K562 (cell line): ENCODE measurements at regions not wholly inside any gene's neighbourhood (a gene's known extent, or its start where the extent isn't known, plus 50 kb on each side); places are given as distances from the start of the nearest gene placed in this dataset.

Experiments
- CBFA2T2 ChIP-seq: fragments of 450-650 bp; conservative IDR thresholded peaks from 2 replicates; pipeline ENCODE4 v1.6.1; 2017; ENCODE audit warnings: mild to moderate bottlenecking
- CSDE1 ChIP-seq, 2 experiments: fragments of 450-650 bp; IDR thresholded peaks; 2 replicates each; pipeline ENCODE4 v1.6.1; 2016; ENCODE audit warnings: mild to moderate bottlenecking in 1 of 2
- GABPA ChIP-seq: fragments of 200-800 bp; sonication (Bioruptor generic); conservative IDR thresholded peaks from 2 replicates; pipeline ENCODE4 v1.6.1; 2016; ENCODE audit warnings: low read depth, missing genetic modification characterization, missing compliant biosample characterization
- HDAC2 ChIP-seq: fragments of 450-650 bp; IDR thresholded peaks from 2 replicates; pipeline ENCODE4 v1.6.1; 2016; ENCODE audit warnings: mild to moderate bottlenecking
- NUFIP1 ChIP-seq: fragments of 450-650 bp; IDR thresholded peaks from 2 replicates; pipeline ENCODE4 v1.6.1; 2018; ENCODE audit not compliant: partially characterized antibody
- SIN3B ChIP-seq: fragments of 450-650 bp; IDR thresholded peaks from 2 replicates; pipeline ENCODE4 v1.6.1; 2017; ENCODE audit warnings: low read depth, mild to moderate bottlenecking, moderate library complexity
- TAL1 ChIP-seq: fragments of 450-650 bp; IDR thresholded peaks from 2 replicates; pipeline ENCODE4 v1.6.1; 2016; ENCODE audit warnings: mild to moderate bottlenecking
- TEAD1 ChIP-seq, 2 experiments: fragments of 450-650 bp in 1 of 2; sonication (generic) in 1 of 2; formaldehyde crosslinking; IDR thresholded peaks; 2 replicates each; pipeline versions ENCODE4 v1.4.0 to v1.8.0; 2020 to 2022; ENCODE audit warnings: mild to moderate bottlenecking in 2 of 2, missing genetic modification reagents in 1 of 2
- U2AF2 ChIP-seq: fragments of 200-400 bp; formaldehyde crosslinking; optimal IDR thresholded peaks from 2 replicates; pipeline ENCODE3; 2017; ENCODE audit warnings: low read depth, mild to moderate bottlenecking, low read length
- ZBTB1 ChIP-seq: sonication (generic); formaldehyde crosslinking; IDR thresholded peaks from 2 replicates; pipeline ENCODE4 v1.8.1; 2023; ENCODE audit warnings: missing genetic modification reagents, low read depth, mild to moderate bottlenecking, borderline replicate concordance
- ZKSCAN3 ChIP-seq: fragments of 250-450 bp; sonication (Bioruptor Pico); IDR thresholded peaks from 2 replicates; pipeline ENCODE4 v1.4.0; 2020
- ZKSCAN8 ChIP-seq: fragments of 200-800 bp; sonication (Bioruptor generic); IDR thresholded peaks from 2 replicates; pipeline ENCODE4 v1.6.1; 2016; ENCODE audit warnings: missing genetic modification characterization, missing compliant biosample characterization
- ZNF436 ChIP-seq: fragments of 250-450, 450-650 bp; sonication (Bioruptor Pico); formaldehyde crosslinking; IDR thresholded peaks from 2 replicates; pipeline ENCODE4 v1.7.0; 2020; ENCODE audit warnings: mild to moderate bottlenecking
- ZNF444 ChIP-seq: fragments of 250-450 bp; sonication (Bioruptor Pico); IDR thresholded peaks from 2 replicates; pipeline ENCODE4 v1.4.0; 2020; ENCODE audit warnings: mild to moderate bottlenecking, moderate library complexity
- ZNF445 ChIP-seq: fragments of 250-450 bp; sonication (Bioruptor Pico); IDR thresholded peaks from 2 replicates; pipeline ENCODE4 v1.4.0; 2020; ENCODE audit warnings: low read depth, mild to moderate bottlenecking, moderate library complexity
- ZNF668 ChIP-seq: fragments of 250-450 bp; sonication (Bioruptor Pico); IDR thresholded peaks from 2 replicates; pipeline ENCODE4 v1.8.0; 2022; ENCODE audit warnings: mild to moderate bottlenecking, inconsistent platforms
- ZSCAN32 ChIP-seq: fragments of 450-650 bp; formaldehyde crosslinking; IDR thresholded peaks from 2 replicates; pipeline ENCODE4 v1.4.0; 2020; ENCODE audit warnings: mild to moderate bottlenecking, moderate library complexity
- TF ChIP-seq, protein P1 (sequence below): fragments of 450-650 bp; formaldehyde crosslinking; IDR thresholded peaks from 2 replicates; pipeline ENCODE4 v1.4.0; 2020; ENCODE audit warnings: mild to moderate bottlenecking, mixed read lengths
- TF ChIP-seq, protein P2 (sequence below): fragments of 250-450 bp; sonication (Bioruptor Pico); IDR thresholded peaks from 2 replicates; pipeline ENCODE4 v1.8.0; 2021; ENCODE audit warnings: moderate library complexity, mild to moderate bottlenecking, inconsistent platforms
- TF ChIP-seq, protein P3 (sequence below): fragments of 200-800 bp; sonication (Bioruptor generic); IDR thresholded peaks from 2 replicates; pipeline ENCODE4 v1.6.1; 2017; ENCODE audit warnings: missing genetic modification characterization, missing compliant biosample characterization
- TF ChIP-seq, protein P4 (sequence below): fragments of 450-650 bp; formaldehyde crosslinking; IDR thresholded peaks from 2 replicates; pipeline ENCODE4 v1.4.0; 2020; ENCODE audit warnings: mild to moderate bottlenecking, moderate library complexity
- TF ChIP-seq, protein P5 (sequence below): fragments of 250-450 bp; sonication (Bioruptor Pico); IDR thresholded peaks from 2 replicates; pipeline ENCODE4 v1.8.0; 2021; ENCODE audit warnings: moderate library complexity, mild to moderate bottlenecking, inconsistent platforms
- TF ChIP-seq, protein P6 (sequence below): fragments of 450-650 bp; IDR thresholded peaks from 2 replicates; pipeline ENCODE4 v1.6.1; 2017; ENCODE audit warnings: mild to moderate bottlenecking, moderate library complexity

DNA sequence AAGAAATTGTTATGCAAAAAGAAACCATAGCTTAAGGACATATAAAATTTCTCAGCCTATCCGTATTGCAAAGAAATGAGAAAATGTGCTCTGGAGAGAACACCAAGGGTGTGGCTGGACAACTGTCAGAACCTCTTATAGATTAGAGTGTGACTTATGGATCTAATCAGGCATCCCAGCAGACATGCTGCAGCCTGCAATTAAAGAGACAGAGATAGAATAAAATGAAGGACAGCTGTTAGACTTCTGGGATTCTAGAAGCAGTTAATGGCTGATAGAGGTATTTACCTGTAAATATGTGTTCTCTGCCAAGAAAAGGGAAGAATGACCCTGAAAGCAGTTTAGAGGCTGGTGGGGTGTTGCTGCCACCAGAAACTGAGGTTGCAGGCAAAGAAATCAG, 160.1 kb upstream of the KIF2B start (continued):
- TF ChIP-seq ZKSCAN8 (CRISPR knock-in tag), result no peak
- no peak for TF ChIP-seq ZKSCAN3
- TF ChIP-seq, protein P1, sequence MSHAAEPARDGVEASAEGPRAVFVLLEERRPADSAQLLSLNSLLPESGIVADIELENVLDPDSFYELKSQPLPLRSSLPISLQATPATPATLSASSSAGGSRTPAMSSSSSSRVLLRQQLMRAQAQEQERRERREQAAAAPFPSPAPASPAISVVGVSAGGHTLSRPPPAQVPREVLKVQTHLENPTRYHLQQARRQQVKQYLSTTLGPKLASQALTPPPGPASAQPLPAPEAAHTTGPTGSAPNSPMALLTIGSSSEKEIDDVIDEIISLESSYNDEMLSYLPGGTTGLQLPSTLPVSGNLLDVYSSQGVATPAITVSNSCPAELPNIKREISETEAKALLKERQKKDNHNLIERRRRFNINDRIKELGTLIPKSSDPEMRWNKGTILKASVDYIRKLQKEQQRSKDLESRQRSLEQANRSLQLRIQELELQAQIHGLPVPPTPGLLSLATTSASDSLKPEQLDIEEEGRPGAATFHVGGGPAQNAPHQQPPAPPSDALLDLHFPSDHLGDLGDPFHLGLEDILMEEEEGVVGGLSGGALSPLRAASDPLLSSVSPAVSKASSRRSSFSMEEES (CRISPR knock-in tag), result no peak
- TF ChIP-seq, protein P2, sequence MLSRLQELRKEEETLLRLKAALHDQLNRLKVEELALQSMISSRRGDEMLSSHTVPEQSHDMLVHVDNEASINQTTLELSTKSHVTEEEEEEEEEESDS (CRISPR knock-in tag), result no peak
- TF ChIP-seq, protein P3, sequence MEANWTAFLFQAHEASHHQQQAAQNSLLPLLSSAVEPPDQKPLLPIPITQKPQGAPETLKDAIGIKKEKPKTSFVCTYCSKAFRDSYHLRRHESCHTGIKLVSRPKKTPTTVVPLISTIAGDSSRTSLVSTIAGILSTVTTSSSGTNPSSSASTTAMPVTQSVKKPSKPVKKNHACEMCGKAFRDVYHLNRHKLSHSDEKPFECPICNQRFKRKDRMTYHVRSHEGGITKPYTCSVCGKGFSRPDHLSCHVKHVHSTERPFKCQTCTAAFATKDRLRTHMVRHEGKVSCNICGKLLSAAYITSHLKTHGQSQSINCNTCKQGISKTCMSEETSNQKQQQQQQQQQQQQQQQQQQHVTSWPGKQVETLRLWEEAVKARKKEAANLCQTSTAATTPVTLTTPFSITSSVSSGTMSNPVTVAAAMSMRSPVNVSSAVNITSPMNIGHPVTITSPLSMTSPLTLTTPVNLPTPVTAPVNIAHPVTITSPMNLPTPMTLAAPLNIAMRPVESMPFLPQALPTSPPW (CRISPR knock-in tag), result no peak
- TF ChIP-seq, protein P4, sequence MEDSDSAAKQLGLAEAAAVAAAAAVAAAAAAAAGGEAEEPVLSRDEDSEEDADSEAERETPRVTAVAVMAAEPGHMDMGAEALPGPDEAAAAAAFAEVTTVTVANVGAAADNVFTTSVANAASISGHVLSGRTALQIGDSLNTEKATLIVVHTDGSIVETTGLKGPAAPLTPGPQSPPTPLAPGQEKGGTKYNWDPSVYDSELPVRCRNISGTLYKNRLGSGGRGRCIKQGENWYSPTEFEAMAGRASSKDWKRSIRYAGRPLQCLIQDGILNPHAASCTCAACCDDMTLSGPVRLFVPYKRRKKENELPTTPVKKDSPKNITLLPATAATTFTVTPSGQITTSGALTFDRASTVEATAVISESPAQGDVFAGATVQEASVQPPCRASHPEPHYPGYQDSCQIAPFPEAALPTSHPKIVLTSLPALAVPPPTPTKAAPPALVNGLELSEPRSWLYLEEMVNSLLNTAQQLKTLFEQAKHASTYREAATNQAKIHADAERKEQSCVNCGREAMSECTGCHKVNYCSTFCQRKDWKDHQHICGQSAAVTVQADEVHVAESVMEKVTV (CRISPR knock-in tag), result no peak
- peak; percentile 72 for TF ChIP-seq TAL1
- no peak for TF ChIP-seq ZNF436 (CRISPR knock-in tag)
- no peak for TF ChIP-seq NUFIP1
- no peak for TF ChIP-seq ZNF444 (CRISPR knock-in tag)
- TF ChIP-seq SIN3B, result no peak
- TF ChIP-seq, protein P5, sequence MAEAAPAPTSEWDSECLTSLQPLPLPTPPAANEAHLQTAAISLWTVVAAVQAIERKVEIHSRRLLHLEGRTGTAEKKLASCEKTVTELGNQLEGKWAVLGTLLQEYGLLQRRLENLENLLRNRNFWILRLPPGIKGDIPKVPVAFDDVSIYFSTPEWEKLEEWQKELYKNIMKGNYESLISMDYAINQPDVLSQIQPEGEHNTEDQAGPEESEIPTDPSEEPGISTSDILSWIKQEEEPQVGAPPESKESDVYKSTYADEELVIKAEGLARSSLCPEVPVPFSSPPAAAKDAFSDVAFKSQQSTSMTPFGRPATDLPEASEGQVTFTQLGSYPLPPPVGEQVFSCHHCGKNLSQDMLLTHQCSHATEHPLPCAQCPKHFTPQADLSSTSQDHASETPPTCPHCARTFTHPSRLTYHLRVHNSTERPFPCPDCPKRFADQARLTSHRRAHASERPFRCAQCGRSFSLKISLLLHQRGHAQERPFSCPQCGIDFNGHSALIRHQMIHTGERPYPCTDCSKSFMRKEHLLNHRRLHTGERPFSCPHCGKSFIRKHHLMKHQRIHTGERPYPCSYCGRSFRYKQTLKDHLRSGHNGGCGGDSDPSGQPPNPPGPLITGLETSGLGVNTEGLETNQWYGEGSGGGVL (CRISPR knock-in tag), result no peak
- no peak for TF ChIP-seq ZSCAN32 (CRISPR knock-in tag)
- TF ChIP-seq ZNF668 (CRISPR knock-in tag), result no peak
- TF ChIP-seq ZNF445 (CRISPR knock-in tag), result no peak
- no peak for TF ChIP-seq CSDE1 (IDR thresholded peaks at IDR 0.05)
- TF ChIP-seq TEAD1 (CRISPR knock-in tag; IDR thresholded peaks at IDR 0.05), result no peak
- TF ChIP-seq U2AF2, result no peak
- no peak for TF ChIP-seq GABPA
- no peak for TF ChIP-seq ZBTB1 (CRISPR knock-in tag)
- TF ChIP-seq, protein P6, sequence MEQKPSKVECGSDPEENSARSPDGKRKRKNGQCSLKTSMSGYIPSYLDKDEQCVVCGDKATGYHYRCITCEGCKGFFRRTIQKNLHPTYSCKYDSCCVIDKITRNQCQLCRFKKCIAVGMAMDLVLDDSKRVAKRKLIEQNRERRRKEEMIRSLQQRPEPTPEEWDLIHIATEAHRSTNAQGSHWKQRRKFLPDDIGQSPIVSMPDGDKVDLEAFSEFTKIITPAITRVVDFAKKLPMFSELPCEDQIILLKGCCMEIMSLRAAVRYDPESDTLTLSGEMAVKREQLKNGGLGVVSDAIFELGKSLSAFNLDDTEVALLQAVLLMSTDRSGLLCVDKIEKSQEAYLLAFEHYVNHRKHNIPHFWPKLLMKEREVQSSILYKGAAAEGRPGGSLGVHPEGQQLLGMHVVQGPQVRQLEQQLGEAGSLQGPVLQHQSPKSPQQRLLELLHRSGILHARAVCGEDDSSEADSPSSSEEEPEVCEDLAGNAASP, result no peak
- peak; percentile 80 for TF ChIP-seq CBFA2T2
- TF ChIP-seq HDAC2, result no peak
